GM18951 (cell line): ENCODE measurements at regions not wholly inside any gene's neighbourhood (a gene's known extent, or its start where the extent isn't known, plus 50 kb on each side); places are given as distances from the start of the nearest gene placed in this dataset.

Source experiments
- POLR2A ChIP-seq: IDR thresholded peaks from 4 replicates; pipeline ENCODE4 v1.6.1; 2011; ENCODE audit warnings: mild to moderate bottlenecking; ENCODE audit not compliant: insufficient read length, insufficient read depth; ENCODE audit errors: extremely low read depth
- in situ Hi-C: fragments of 300-500 bp; cut with MboI; formaldehyde crosslinking; loops from one replicate; pipeline ENCODE4 v1.12.0; 2022; ENCODE audit warnings: low sequenced_read_pairs, mixed read lengths, inconsistent platforms; ENCODE audit not compliant: unreplicated experiment

- in situ Hi-C loops, result no loop called here
- TF ChIP-seq POLR2A, result no peak
Measured at GRCh38 chr5:2383698-2384065, 367.8 kb downstream of the IRX2 start.

- in situ Hi-C loops, result no loop called here
- no peak for TF ChIP-seq POLR2A
Measured at GRCh38 chr5:2382776-2383697, 368.4 kb downstream of the IRX2 start.

GRCh38 chr5:2381861-2382260 is 369.6 kb downstream of the IRX2 start:
- in situ Hi-C loops, result no loop called here
- TF ChIP-seq POLR2A, result no peak

- in situ Hi-C loops, result no loop called here
- TF ChIP-seq POLR2A, result no peak
Measured at GRCh38 chr5:2381070-2381469, 370.4 kb downstream of the IRX2 start.

- TF ChIP-seq POLR2A, result no peak
- in situ Hi-C loops, result no loop called here
Measured at GRCh38 chr5:2378976-2379375, 372.5 kb downstream of the IRX2 start.

GRCh38 chr5:2378108-2378507 is 373.4 kb downstream of the IRX2 start:
- no peak for TF ChIP-seq POLR2A
- in situ Hi-C loops, result no loop called here

- in situ Hi-C loops, result no loop called here
- TF ChIP-seq POLR2A, result no peak
Measured at GRCh38 chr5:2376486-2376885, 375.0 kb downstream of the IRX2 start.

GRCh38 chr5:2375757-2376250 is 375.7 kb downstream of the IRX2 start:
- no peak for TF ChIP-seq POLR2A
- in situ Hi-C loops, result no loop called here

GRCh38 chr5:2375291-2375690 is 376.2 kb downstream of the IRX2 start:
- TF ChIP-seq POLR2A, result no peak
- in situ Hi-C loops, result no loop called here

GRCh38 chr5:2374703-2375102 is 376.8 kb downstream of the IRX2 start:
- in situ Hi-C loops, result no loop called here
- no peak for TF ChIP-seq POLR2A

- no peak for TF ChIP-seq POLR2A
- in situ Hi-C loops, result no loop called here
Measured at GRCh38 chr5:2373631-2374030, 377.8 kb downstream of the IRX2 start.

GRCh38 chr5:2371419-2371710 is 380.1 kb downstream of the IRX2 start:
- in situ Hi-C loops, result no loop called here
- no peak for TF ChIP-seq POLR2A

GRCh38 chr5:2370626-2371418 is 380.7 kb downstream of the IRX2 start:
- TF ChIP-seq POLR2A, result no peak

GRCh38 chr5:2369178-2369577 is 382.3 kb downstream of the IRX2 start:
- TF ChIP-seq POLR2A, result no peak
- in situ Hi-C loops, result no loop called here

More at GRCh38 chr5:2370626-2371418, 380.7 kb downstream of the IRX2 start:
- in situ Hi-C loops, result no loop called here
